ENCODE measurements at regions not wholly inside any gene's neighbourhood (a gene's known extent, or its start where the extent isn't known, plus 50 kb on each side); places are given as distances from the start of the nearest gene placed in this dataset.

- Mint-ChIP-seq H3K4me1 (no peaks in the 10 kb centered on the region), H3K27ac (no peak overlapping the region), H3K27me3 (no peaks in the 10 kb centered on the region), H3K9me3 (ENCODE audit: insufficient read depth) (no peaks in the 10 kb centered on the region), H3K4me3 (no peak overlapping the region)
- Histone ChIP-seq H3K4me3 (ENCODE audit: control extremely low read depth in 1 of 5, extremely low read depth in 1 of 5, insufficient read depth in 1 of 5, low read depth in 2 of 5, low read length in 4 of 5) (no peak overlapping the region), H3K9ac (ENCODE audit: low read length) (no peak overlapping the region), H4K20me1 (ENCODE audit: control insufficient read depth, insufficient read depth, low read length, poor library complexity, severe bottlenecking) (no peaks in the 10 kb centered on the region), H3K79me2 (ENCODE audit: control insufficient read depth, insufficient read depth, low read length) (no peaks in the 10 kb centered on the region), H3K36me3 (replicated peaks in 1 of 2; ENCODE audit: control extremely low read depth in 1 of 2, control insufficient read depth in 1 of 2, extremely low read depth in 1 of 2, insufficient read depth in 2 of 2, low read length in 1 of 2) (no peaks in the 10 kb centered on the region), H2AFZ (ENCODE audit: insufficient read depth, low read depth, low read length, poor library complexity, severe bottlenecking) (no peak overlapping the region), H3K27me3 (replicated peaks in 1 of 4; ENCODE audit: control extremely low read depth in 1 of 4, control insufficient read depth in 3 of 4, insufficient read depth in 4 of 4, low read length in 3 of 4) (no peaks in the 10 kb centered on the region), H3K4me2 (replicated peaks; ENCODE audit: low read depth, low read length, poor library complexity, severe bottlenecking) (no peak overlapping the region), H3K27ac (ENCODE audit: low read length in 2 of 2) (no peak overlapping the region), H3K9me3 (ENCODE audit: control extremely low read depth in 1 of 3, control insufficient read depth in 2 of 3, insufficient read depth in 1 of 3, low read length in 2 of 3) (peaks cover 0 to 6% (median 1%) of the 10 kb centered on the region in 3 donors), H3K4me1 (ENCODE audit: control insufficient read depth in 2 of 2, insufficient read depth in 2 of 2, low read length in 2 of 2) (no peaks in the 10 kb centered on the region)
- POLR2A ChIA-PET: no interaction called here
- DNase-seq (no peak), ATAC-seq (ENCODE audit: low read depth) (no peak)
- intact Hi-C loops (cut with micrococcal nuclease): no loop called here
- TF ChIP-seq EZH2 (IDR thresholded peaks at IDR 0.05; ENCODE audit: borderline replicate concordance, insufficient read depth, low read depth, low read length, poor library complexity, severe bottlenecking) (no peak), CTCF (IDR thresholded peaks at IDR 0.05) (no peak)
- WGBS (ENCODE audit: insufficient coverage): no CpG with 5 or more reads among the region's 1 CpG
- CTCF ChIA-PET: no interaction called here
Measured at GRCh38 chr5:165508286-165508685, 2002.9 kb downstream of the MAT2B start.

GRCh38 chr5:165508861-165509260 is 2003.4 kb downstream of the MAT2B start:
- POLR2A ChIA-PET: no interaction called here
- intact Hi-C loops (cut with micrococcal nuclease): no loop called here

More at GRCh38 chr5:165508861-165509260, 2003.4 kb downstream of the MAT2B start:
- no peaks in the 10 kb centered on the region for H3K27me3 Mint-ChIP-seq
- Histone ChIP-seq H3K27me3 (replicated peaks in 1 of 4; ENCODE audit: control extremely low read depth in 1 of 4, control insufficient read depth in 3 of 4, insufficient read depth in 4 of 4, low read length in 3 of 4) (no peaks in the 10 kb centered on the region), H3K36me3 (replicated peaks in 1 of 2; ENCODE audit: control extremely low read depth in 1 of 2, control insufficient read depth in 1 of 2, extremely low read depth in 1 of 2, insufficient read depth in 2 of 2, low read length in 1 of 2) (no peaks in the 10 kb centered on the region), H3K9ac (ENCODE audit: low read length) (no peak overlapping the region), H3K9me3 (ENCODE audit: control extremely low read depth in 1 of 3, control insufficient read depth in 2 of 3, insufficient read depth in 1 of 3, low read length in 2 of 3) (peaks cover 0 to 6% (median 1%) of the 10 kb centered on the region in 3 donors), H3K4me3 (ENCODE audit: control extremely low read depth in 1 of 5, extremely low read depth in 1 of 5, insufficient read depth in 1 of 5, low read depth in 2 of 5, low read length in 4 of 5) (no peak overlapping the region), H2AFZ (ENCODE audit: insufficient read depth, low read depth, low read length, poor library complexity, severe bottlenecking) (no peak overlapping the region), H3K4me2 (replicated peaks; ENCODE audit: low read depth, low read length, poor library complexity, severe bottlenecking) (no peak overlapping the region), H3K27ac (ENCODE audit: low read length in 2 of 2) (no peak overlapping the region), H3K4me1 (ENCODE audit: control insufficient read depth in 2 of 2, insufficient read depth in 2 of 2, low read length in 2 of 2) (no peaks in the 10 kb centered on the region), H4K20me1 (ENCODE audit: control insufficient read depth, insufficient read depth, low read length, poor library complexity, severe bottlenecking) (no peaks in the 10 kb centered on the region), H3K79me2 (ENCODE audit: control insufficient read depth, insufficient read depth, low read length) (no peaks in the 10 kb centered on the region)
- DNase-seq (no peak), ATAC-seq (ENCODE audit: low read depth) (no peak)
- no peaks in the 10 kb centered on the region for H3K9me3 Mint-ChIP-seq (ENCODE audit: insufficient read depth)
- no peak for TF ChIP-seq CTCF (IDR thresholded peaks at IDR 0.05)
- no peak for TF ChIP-seq EZH2 (IDR thresholded peaks at IDR 0.05; ENCODE audit: borderline replicate concordance, insufficient read depth, low read depth, low read length, poor library complexity, severe bottlenecking)
- H3K27ac Mint-ChIP-seq: no peak overlapping the region
- H3K4me3 Mint-ChIP-seq: no peak overlapping the region
- no peaks in the 10 kb centered on the region for H3K4me1 Mint-ChIP-seq
- CTCF ChIA-PET: no interaction called here
